Inflammatory macrophage (primary cell): ENCODE measurements at regions not wholly inside any gene's neighbourhood (a gene's known extent, or its start where the extent isn't known, plus 50 kb on each side); places are given as distances from the start of the nearest gene placed in this dataset.

Experiments
- DNase-seq, 2 donors: peaks; one replicate each; pipeline ENCODE4 v3.0.0-alpha.2; 2020 to 2022

GRCh38 chr10:30117812-30118501 is 58.6 kb upstream of the JCAD start:
- no peak for DNase-seq

- no peak for DNase-seq
Observed at GRCh38 chr10:30116041-30116491, 56.7 kb upstream of the JCAD start.

- no peak for DNase-seq
Observed at GRCh38 chr10:30115626-30115940, 56.2 kb upstream of the JCAD start.

GRCh38 chr10:30114881-30115625 is 55.7 kb upstream of the JCAD start:
- no peak for DNase-seq

GRCh38 chr10:30114401-30114800 is 55.0 kb upstream of the JCAD start:
- no peak for DNase-seq

GRCh38 chr10:30111340-30112022 is 52.1 kb upstream of the JCAD start:
- DNase-seq = no peak
